ENCODE measurements at regions not wholly inside any gene's neighbourhood (a gene's known extent, or its start where the extent isn't known, plus 50 kb on each side); places are given as distances from the start of the nearest gene placed in this dataset.

- TF ChIP-seq POLR2A (IDR thresholded peaks at IDR 0.05) = no peak
- no peak for TF ChIP-seq CTCF (IDR thresholded peaks at IDR 0.05)
- no peak for TF ChIP-seq EP300 (IDR thresholded peaks at IDR 0.05)
- TF ChIP-seq POLR2AphosphoS5 (IDR thresholded peaks at IDR 0.05) = no peak
Observed at GRCh38 chr9:93771276-93771675, 183.9 kb downstream of the BARX1 start.
